GM23338 (cell line): ENCODE measurements at regions not wholly inside any gene's neighbourhood (a gene's known extent, or its start where the extent isn't known, plus 50 kb on each side); places are given as distances from the start of the nearest gene placed in this dataset.

Experiments used
- ATAC-seq: fragments of 200-7000 bp; cut with Tn5 transposase; 3 replicates; pipeline ENCODE4 v1.9.1; 2020
- DNase-seq: peaks from one replicate; pipeline ENCODE4 v3.0.0-alpha.2; 2015; ENCODE audit warnings: low spot score
- H2AFZ ChIP-seq: fragments of 200-600 bp; sonication (generic); 2 replicates; pipeline ENCODE4 v1.8.0; 2016; ENCODE audit warnings: antibody characterized with exemption, mild to moderate bottlenecking, moderate library complexity
- H3F3A ChIP-seq: fragments of 200-600 bp; sonication (generic); replicated peaks from 2 replicates; pipeline ENCODE4 v1.8.0; 2017; ENCODE audit warnings: antibody characterized with exemption, mixed run types, low read depth
- H3K27ac ChIP-seq: fragments of 200-600 bp; sonication (generic); 2 replicates; pipeline ENCODE4 v1.6.1; 2016; ENCODE audit warnings: low read depth
- H3K27me3 ChIP-seq: fragments of 200-600 bp; sonication (generic); 2 replicates; pipeline ENCODE4 v1.8.0; 2016; ENCODE audit warnings: mild to moderate bottlenecking, mixed run types, moderate library complexity; ENCODE audit not compliant: insufficient read depth
- H3K36me3 ChIP-seq: fragments of 200-600 bp; sonication (generic); 2 replicates; pipeline ENCODE4 v1.8.0; 2016; ENCODE audit warnings: mild to moderate bottlenecking; ENCODE audit not compliant: insufficient read depth
- H3K4me1 ChIP-seq: fragments of 200-600 bp; sonication (generic); 2 replicates; pipeline ENCODE4 v1.8.0; 2016; ENCODE audit warnings: mild to moderate bottlenecking, moderate library complexity; ENCODE audit not compliant: insufficient read depth
- H3K4me2 ChIP-seq: fragments of 200-600 bp; sonication (generic); 2 replicates; pipeline ENCODE4 v1.7.1; 2017; ENCODE audit warnings: mixed run types
- H3K4me3 ChIP-seq: fragments of 200-600 bp; sonication (generic); 2 replicates; pipeline ENCODE4 v1.6.1; 2016; ENCODE audit warnings: mixed run types
- H3K79me2 ChIP-seq: fragments of 200-600 bp; sonication (generic); replicated peaks from 2 replicates; pipeline ENCODE4 v1.8.0; 2017; ENCODE audit warnings: mild to moderate bottlenecking; ENCODE audit not compliant: insufficient read depth
- H3K9me2 ChIP-seq: fragments of 200-600 bp; sonication (generic); 2 replicates; pipeline ENCODE4 v1.8.0; 2017; ENCODE audit not compliant: insufficient read depth
- H4K20me1 ChIP-seq: fragments of 200-600 bp; sonication (generic); replicated peaks from 2 replicates; pipeline ENCODE4 v1.8.0; 2017; ENCODE audit warnings: mild to moderate bottlenecking; ENCODE audit not compliant: insufficient read depth
- H3K27ac Mint-ChIP-seq: 2 replicates; pipeline ENCODE4 v1.8.0; 2020; ENCODE audit warnings: inconsistent platforms, mild to moderate bottlenecking, moderate library complexity, mixed read lengths
- H3K27me3 Mint-ChIP-seq: 3 replicates; pipeline ENCODE4 v1.8.0; 2022; ENCODE audit warnings: low read depth, mild to moderate bottlenecking, moderate library complexity, mixed read lengths, inconsistent platforms; ENCODE audit not compliant: insufficient read depth, poor library complexity
- H3K36me3 Mint-ChIP-seq: 3 replicates; pipeline ENCODE4 v1.8.0; 2021; ENCODE audit warnings: low read depth, mild to moderate bottlenecking, inconsistent platforms, moderate library complexity, mixed read lengths
- H3K4me1 Mint-ChIP-seq: 3 replicates; pipeline ENCODE4 v1.8.0; 2020; ENCODE audit warnings: mild to moderate bottlenecking, inconsistent platforms, mixed read lengths
- H3K4me3 Mint-ChIP-seq: 3 replicates; pipeline ENCODE4 v1.8.0; 2021; ENCODE audit warnings: moderate library complexity, mild to moderate bottlenecking, inconsistent platforms, mixed read lengths
- H3K9me3 Mint-ChIP-seq: 3 replicates; pipeline ENCODE4 v1.8.0; 2020; ENCODE audit warnings: moderate library complexity, mild to moderate bottlenecking, inconsistent platforms, mixed read lengths
- CREB1 ChIP-seq: fragments of 250-450 bp; sonication (Bioruptor Pico); IDR thresholded peaks from 2 replicates; pipeline ENCODE4 v1.5.0; 2020; ENCODE audit warnings: low read depth, mild to moderate bottlenecking, moderate library complexity
- EZH2 ChIP-seq: fragments of 200-600 bp; sonication (generic); IDR thresholded peaks from one replicate; pipeline ENCODE4 v1.8.0; 2017; ENCODE audit warnings: antibody characterized with exemption, mild to moderate bottlenecking, low read depth; ENCODE audit not compliant: unreplicated experiment
- EZH2phosphoT487 ChIP-seq: fragments of 200-600 bp; sonication (generic); IDR thresholded peaks from one replicate; pipeline ENCODE4 v1.8.1; 2018; ENCODE audit warnings: antibody characterized with exemption; ENCODE audit not compliant: unreplicated experiment
- JUNB ChIP-seq: IDR thresholded peaks from one replicate; pipeline ENCODE4 v1.6.1; 2016; ENCODE audit warnings: antibody characterized with exemption; ENCODE audit not compliant: unreplicated experiment
- NANOG ChIP-seq: IDR thresholded peaks from 2 replicates; pipeline ENCODE4 v1.6.1; 2016; ENCODE audit warnings: antibody characterized with exemption, borderline replicate concordance
- POLR2AphosphoS5 ChIP-seq: IDR thresholded peaks from 2 replicates; pipeline ENCODE4 v1.6.1; 2016; ENCODE audit warnings: antibody characterized with exemption, low read depth
- STAT1 ChIP-seq: IDR thresholded peaks from one replicate; pipeline ENCODE4 v1.6.1; 2016; ENCODE audit warnings: antibody characterized with exemption; ENCODE audit not compliant: unreplicated experiment
- ZNF114 ChIP-seq: fragments of 250-450 bp; sonication (Bioruptor Pico); IDR thresholded peaks from 2 replicates; pipeline ENCODE4 v1.5.0; 2020; ENCODE audit warnings: mild to moderate bottlenecking, moderate library complexity
- ZNF331 ChIP-seq: fragments of 250-450 bp; sonication (Bioruptor Pico); IDR thresholded peaks from 2 replicates; pipeline ENCODE4 v1.5.0; 2020; ENCODE audit warnings: low read depth, mild to moderate bottlenecking, moderate library complexity
- TF ChIP-seq, protein P1 (sequence below): IDR thresholded peaks from 2 replicates; pipeline ENCODE4 v1.6.1; 2016; ENCODE audit warnings: antibody characterized with exemption
- TF ChIP-seq, protein P2 (sequence below): fragments of 250-450 bp; sonication (Bioruptor Pico); IDR thresholded peaks from 2 replicates; pipeline ENCODE4 v1.5.0; 2020; ENCODE audit warnings: mild to moderate bottlenecking, moderate library complexity

DNA sequence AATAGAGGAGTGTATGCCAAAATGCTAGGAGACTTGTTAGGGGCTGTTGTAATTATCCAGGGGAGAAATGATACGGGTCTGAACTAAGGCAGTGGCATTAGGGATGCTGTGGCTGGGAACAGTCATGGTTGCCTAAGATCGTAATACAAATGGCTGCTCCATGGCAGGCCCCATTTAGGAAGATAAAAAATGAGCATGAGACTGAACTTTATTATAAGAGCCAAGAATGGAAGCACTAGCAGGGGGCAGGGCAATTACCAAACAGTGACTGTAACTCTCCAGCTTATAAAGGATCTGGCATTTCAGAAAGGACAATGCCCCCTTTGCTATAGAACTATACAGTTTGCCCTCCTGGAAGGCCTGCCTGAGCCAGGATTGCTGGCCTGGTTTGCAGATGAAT is 503.3 kb upstream of the CDH5 start (continued):
- TF ChIP-seq POLR2AphosphoS5 (no peak), ZNF114 (CRISPR knock-in tag) (no peak), ZNF331 (CRISPR knock-in tag) (no peak), JUNB (no peak), CREB1 (no peak)

DNA sequence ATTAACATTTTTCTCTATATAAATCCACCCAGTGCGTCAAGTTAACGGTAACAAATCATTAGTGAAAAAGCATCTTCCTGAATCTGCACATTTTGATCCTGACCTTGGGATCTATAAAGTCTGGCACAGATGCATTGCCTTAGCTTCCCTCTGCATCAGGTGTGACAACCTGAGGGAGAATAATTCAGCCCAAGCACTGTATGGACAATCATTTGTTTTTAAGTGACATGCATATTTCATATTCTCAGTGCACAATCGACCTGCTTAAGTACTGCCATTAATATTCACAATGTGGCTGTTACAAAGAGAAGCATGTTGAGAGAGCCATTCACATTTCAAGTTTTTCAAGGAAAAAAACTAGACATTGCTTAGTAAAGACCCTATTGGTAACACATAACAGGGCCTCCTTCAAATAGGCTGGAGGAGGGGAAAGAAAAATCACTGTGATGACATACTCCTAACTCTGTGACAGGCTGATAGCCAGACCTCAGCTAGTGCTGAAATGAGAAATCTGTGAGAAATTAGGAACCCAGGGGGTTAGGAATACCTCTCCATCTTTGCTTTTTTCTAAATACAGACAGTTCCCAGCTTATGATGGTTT is 505.3 kb upstream of the CDH5 start:
- DNase-seq = no peak
- Histone ChIP-seq H3K4me2 (no peak overlapping the region), H3K36me3 (peaks cover 4% of the 10 kb centered on the region), H4K20me1 (no peaks in the 10 kb centered on the region), H3K27ac (no peak overlapping the region), H2AFZ (no peak overlapping the region), H3F3A (no peaks in the 10 kb centered on the region), H3K9me2 (0 out of 2 replicates have a peak, but pooled peaks cover 2% of the 10 kb centered on the region), H3K4me1 (no peaks in the 10 kb centered on the region), H3K4me3 (no peak overlapping the region), H3K27me3 (no peaks in the 10 kb centered on the region), H3K79me2 (no peaks in the 10 kb centered on the region)
- Mint-ChIP-seq H3K4me3 (no peak overlapping the region), H3K9me3 (peaks cover 21% of the 10 kb centered on the region), H3K27me3 (peaks cover 2% of the 10 kb centered on the region), H3K36me3 (peaks cover 15% of the 10 kb centered on the region), H3K4me1 (no peaks in the 10 kb centered on the region), H3K27ac (no peak overlapping the region)
- TF ChIP-seq, protein P1, sequence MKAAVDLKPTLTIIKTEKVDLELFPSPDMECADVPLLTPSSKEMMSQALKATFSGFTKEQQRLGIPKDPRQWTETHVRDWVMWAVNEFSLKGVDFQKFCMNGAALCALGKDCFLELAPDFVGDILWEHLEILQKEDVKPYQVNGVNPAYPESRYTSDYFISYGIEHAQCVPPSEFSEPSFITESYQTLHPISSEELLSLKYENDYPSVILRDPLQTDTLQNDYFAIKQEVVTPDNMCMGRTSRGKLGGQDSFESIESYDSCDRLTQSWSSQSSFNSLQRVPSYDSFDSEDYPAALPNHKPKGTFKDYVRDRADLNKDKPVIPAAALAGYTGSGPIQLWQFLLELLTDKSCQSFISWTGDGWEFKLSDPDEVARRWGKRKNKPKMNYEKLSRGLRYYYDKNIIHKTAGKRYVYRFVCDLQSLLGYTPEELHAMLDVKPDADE = no peak
- TF ChIP-seq ZNF331 (CRISPR knock-in tag) = no peak
- TF ChIP-seq EZH2phosphoT487 = no peak
- TF ChIP-seq JUNB = no peak
- no peak for TF ChIP-seq POLR2AphosphoS5
- TF ChIP-seq STAT1 = no peak
- TF ChIP-seq EZH2 = no peak
- TF ChIP-seq, protein P2, sequence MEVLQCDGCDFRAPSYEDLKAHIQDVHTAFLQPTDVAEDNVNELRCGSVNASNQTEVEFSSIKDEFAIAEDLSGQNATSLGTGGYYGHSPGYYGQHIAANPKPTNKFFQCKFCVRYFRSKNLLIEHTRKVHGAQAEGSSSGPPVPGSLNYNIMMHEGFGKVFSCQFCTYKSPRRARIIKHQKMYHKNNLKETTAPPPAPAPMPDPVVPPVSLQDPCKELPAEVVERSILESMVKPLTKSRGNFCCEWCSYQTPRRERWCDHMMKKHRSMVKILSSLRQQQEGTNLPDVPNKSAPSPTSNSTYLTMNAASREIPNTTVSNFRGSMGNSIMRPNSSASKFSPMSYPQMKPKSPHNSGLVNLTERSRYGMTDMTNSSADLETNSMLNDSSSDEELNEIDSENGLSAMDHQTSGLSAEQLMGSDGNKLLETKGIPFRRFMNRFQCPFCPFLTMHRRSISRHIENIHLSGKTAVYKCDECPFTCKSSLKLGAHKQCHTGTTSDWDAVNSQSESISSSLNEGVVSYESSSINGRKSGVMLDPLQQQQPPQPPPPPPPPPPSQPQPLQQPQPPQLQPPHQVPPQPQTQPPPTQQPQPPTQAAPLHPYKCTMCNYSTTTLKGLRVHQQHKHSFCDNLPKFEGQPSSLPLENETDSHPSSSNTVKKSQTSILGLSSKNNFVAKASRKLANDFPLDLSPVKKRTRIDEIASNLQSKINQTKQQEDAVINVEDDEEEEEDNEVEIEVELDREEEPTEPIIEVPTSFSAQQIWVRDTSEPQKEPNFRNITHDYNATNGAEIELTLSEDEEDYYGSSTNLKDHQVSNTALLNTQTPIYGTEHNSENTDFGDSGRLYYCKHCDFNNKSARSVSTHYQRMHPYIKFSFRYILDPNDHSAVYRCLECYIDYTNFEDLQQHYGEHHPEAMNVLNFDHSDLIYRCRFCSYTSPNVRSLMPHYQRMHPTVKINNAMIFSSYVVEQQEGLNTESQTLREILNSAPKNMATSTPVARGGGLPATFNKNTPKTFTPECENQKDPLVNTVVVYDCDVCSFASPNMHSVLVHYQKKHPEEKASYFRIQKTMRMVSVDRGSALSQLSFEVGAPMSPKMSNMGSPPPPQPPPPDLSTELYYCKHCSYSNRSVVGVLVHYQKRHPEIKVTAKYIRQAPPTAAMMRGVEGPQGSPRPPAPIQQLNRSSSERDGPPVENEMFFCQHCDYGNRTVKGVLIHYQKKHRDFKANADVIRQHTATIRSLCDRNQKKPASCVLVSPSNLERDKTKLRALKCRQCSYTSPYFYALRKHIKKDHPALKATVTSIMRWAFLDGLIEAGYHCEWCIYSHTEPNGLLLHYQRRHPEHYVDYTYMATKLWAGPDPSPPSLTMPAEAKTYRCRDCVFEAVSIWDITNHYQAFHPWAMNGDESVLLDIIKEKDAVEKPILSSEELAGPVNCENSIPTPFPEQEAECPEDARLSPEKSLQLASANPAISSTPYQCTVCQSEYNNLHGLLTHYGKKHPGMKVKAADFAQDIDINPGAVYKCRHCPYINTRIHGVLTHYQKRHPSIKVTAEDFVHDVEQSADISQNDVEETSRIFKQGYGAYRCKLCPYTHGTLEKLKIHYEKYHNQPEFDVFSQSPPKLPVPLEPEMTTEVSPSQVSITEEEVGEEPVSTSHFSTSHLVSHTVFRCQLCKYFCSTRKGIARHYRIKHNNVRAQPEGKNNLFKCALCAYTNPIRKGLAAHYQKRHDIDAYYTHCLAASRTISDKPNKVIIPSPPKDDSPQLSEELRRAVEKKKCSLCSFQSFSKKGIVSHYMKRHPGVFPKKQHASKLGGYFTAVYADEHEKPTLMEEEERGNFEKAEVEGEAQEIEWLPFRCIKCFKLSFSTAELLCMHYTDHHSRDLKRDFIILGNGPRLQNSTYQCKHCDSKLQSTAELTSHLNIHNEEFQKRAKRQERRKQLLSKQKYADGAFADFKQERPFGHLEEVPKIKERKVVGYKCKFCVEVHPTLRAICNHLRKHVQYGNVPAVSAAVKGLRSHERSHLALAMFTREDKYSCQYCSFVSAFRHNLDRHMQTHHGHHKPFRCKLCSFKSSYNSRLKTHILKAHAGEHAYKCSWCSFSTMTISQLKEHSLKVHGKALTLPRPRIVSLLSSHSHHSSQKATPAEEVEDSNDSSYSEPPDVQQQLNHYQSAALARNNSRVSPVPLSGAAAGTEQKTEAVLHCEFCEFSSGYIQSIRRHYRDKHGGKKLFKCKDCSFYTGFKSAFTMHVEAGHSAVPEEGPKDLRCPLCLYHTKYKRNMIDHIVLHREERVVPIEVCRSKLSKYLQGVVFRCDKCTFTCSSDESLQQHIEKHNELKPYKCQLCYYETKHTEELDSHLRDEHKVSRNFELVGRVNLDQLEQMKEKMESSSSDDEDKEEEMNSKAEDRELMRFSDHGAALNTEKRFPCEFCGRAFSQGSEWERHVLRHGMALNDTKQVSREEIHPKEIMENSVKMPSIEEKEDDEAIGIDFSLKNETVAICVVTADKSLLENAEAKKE = no peak
- no peak for TF ChIP-seq NANOG
- no peak for ATAC-seq
